HG03097 (cell line): ENCODE measurements at regions not wholly inside any gene's neighbourhood (a gene's known extent, or its start where the extent isn't known, plus 50 kb on each side); places are given as distances from the start of the nearest gene placed in this dataset.

ENCODE experiments used
- ATAC-seq: cut with Tn5 transposase; IDR thresholded peaks from one replicate; pipeline ENCODE4 v1.9.1; 2021; ENCODE audit not compliant: unreplicated experiment, low FRiP score

DNA sequence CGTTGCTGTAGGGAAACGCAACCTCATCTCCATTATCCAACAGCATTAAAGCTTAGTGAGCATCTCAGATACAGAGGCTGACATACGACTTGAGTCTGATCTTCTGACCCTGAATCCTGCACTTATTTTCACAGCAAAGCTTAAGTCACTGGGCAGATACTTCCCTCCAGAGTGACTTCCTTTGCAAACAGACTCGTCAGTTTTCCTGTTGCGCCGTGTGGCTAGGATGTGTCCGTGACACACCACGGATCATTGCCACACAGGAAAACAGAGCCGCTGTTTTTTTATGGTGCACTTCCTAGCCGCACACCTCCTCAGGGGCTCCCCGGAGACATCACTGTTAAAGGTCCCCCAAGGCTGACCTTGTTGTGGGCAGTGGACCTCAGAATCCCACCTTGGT lies 94.9 kb upstream of the MKI67 start:
- ATAC-seq, result no peak

DNA sequence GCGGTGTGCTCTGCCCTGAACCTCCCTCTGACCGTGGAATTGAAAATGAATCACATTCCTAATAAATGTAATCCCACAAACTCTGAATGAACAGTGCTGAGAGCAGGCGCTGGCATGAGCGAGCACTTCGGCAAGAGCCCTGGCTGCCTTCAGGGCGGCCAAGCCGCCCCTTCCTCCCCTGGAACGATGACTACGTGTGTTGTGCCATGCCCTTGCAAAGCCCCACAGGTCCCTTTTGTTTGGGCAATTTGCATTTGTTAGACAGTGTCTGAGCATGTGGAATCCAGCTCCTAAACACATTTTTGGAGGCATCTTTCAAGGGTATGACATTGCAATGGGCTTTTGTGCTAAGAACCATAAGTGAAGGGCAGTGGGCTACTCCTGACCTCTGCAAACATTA lies 95.6 kb upstream of the MKI67 start:
- ATAC-seq, result no peak

DNA sequence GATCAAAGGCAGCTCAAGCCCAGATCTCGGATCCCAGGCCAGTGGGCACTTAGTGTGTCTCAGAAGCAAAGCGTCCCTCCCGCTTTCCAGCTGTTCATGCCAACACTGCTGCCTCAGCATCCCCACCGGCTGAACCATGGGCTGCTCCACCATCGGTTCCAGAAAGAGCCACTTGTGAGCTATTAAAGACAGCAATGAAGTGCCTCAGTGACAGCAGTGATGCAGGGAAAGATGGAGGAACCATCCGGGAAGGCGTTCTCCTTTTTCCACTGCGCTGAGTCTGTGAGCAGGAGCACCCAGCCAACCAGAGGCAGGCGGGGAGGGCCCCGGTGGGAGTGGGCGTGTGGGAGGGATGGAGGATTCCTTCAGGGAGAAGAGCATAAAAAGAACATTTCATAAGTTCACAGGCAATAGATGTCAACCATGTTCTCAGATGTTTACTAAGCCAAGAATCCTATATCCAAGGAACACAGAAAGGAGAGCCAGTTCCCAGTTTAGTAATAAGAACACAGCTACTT lies 96.2 kb upstream of the MKI67 start:
- ATAC-seq, result no peak

DNA sequence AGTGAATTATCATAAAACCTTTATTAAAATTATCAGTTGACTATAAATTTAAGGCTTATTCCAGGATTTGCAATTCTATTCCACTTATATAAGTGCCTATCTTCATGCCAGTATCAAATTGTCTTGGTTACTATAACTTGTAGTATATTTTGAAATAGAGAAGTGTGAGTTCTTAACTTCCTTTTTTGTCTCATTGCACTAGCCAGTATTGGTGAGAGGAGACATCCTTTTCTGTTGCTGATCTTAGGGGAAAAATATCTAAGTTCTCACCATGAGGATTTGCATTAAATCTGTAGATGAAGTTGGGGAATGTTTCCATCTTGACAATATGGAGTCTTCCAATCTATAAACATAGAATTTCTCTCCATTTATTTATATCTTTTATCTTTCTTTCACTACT lies 104.2 kb upstream of the MKI67 start:
- no peak for ATAC-seq

DNA sequence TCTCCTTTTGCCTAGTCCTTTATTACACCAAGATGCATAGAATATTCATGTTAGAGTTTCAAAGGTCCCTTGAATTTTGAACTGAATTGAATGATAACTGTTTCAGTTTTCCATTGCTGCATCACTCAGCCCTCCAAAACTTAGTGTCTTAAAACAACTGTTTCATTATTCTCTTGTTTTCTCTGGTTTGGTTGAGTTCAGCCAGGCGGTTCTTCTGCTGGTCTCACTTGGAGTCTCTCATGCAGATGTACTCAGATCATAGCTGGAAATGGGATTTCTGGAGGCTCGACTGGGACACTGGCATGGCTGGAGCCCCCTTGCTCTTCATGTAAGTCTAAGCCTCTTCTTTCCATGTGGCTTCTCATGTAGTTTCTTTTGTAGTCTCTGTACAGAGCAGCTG lies 107.2 kb upstream of the MKI67 start:
- ATAC-seq, result no peak

DNA sequence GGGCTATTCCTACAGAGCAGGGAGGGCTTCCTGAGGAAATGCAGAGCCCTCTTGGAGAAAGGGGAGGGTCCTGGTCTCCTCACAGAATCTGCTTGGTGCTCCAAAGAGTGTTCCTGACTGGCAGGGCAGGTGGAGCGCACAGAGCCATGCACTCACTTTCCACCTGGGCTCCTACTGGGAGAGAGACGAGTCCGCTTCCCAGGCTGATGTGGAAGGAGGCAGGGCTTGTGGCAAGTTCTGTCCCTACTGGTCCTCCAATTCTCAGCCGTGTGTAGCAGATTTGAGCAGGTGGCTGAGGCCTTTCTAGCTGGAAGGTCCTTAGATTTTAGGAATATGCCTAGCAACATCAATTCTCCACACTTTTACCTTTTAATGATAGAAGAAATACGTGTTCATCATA lies 111.5 kb upstream of the MKI67 start:
- no peak for ATAC-seq

DNA sequence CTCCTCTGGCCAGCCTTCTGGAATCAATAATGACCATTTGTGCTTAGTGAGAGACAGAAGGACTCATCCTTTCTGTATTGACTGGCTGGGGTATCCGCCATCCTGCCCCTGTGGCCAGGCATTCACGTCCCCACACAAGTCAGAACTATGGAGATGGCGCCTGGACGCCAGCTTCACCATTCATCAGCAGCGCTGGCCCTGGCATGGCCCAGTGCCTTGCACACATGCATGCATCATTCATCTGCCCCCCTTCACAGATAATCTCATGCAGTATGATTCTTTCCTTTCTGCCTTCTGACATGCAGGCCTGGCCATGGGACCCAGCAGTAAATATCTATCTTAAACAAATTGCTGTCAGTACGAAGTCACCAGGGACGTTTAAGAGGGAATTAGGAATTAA lies 114.8 kb upstream of the MKI67 start:
- no peak for ATAC-seq

DNA sequence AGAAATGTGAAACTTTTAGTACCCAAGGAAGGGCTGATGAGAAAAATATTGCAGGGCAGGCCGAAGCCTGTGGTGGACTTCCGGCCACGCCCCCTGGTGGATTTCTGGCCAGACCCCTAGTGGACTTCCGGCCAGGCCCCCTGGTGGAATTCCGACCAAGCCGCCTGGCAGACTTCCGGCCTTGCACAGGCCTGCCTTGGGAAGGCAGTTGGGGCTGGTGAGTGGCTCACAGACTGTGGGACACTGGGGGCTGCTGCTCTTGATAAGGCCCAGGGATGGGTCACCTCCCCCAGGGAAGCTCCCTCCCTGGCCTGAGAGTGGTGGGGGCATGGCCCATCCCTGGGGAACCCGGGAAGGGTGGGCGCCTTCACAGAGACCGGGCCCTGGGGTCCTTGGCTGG lies 116.4 kb upstream of the MKI67 start:
- no peak for ATAC-seq

DNA sequence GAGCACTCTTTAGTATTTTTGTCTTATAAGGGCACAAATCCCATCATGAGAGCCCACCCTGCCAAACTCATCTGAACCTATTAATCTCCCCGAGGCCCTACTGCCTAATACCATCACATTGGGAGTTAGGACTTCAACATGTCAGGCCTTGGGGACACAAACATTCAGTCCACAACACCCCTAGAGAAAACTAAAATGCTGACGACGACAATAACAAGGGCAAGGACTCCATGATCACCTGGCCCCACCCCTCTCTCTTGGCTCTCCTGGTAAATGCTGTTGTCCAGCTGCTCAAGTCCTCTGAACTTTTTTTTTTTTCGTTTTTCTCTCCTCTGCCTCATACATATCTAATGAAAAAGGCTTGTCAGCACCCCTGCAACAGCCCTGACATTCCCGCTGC lies 118.8 kb upstream of the MKI67 start:
- ATAC-seq, result no peak

DNA sequence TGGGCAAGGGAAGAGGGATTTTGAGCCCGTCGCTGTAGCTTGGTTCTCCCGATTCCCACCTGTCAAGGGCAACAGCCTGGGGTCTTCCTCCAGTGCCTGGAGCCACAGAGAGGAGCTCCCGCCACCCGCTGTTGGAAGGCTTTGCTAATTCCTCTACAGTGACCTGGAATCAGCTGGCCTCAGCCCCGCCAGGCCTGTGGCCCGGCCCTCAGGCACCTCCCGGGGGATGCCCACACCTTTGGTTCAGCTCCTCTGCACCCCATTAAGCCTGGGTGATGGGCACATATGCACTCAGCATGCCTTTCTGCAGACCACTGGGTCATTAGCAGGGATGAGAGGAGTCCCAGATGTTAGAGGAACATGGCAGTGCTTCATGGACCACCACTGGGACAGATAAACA lies 121.4 kb upstream of the MKI67 start:
- no peak for ATAC-seq

DNA sequence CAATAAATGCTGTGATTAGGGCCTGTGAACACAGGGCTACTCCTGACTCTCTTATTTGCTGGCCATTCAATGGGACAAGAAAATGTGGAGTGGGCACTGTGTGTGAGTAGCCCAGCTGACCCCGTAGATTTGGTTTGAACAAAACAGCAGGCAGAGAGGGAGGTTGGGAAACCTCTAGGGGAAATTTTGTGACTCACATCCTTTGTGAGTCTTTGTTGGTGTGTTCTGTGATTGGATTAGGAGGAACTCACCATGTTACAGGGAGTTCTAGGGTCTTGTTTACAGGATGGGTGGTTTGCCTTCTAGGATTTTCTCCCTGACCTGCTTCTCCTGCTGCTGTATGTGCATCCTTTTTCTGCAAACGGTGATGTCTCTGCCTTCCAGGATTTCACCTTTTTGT lies 128.3 kb upstream of the MKI67 start:
- ATAC-seq, result no peak

DNA sequence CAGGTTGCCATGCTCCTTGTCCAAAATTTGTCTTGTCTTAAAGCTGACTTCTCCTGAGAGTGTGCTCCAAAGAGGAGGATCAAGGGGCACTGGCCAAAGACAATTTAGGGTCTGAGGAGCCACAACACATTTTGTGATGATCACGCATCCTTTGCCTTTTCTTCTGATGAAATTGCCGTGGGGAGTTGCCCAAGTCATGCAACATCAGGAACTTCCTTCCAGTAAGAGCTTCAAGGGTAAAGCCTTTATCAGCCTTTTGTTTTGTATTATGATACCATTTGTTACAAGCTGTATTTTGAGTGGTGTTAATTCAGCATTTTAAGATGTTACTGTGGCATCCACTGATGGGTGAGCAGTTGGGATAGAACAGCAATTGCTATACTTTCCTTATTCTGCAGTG lies 131.2 kb upstream of the MKI67 start:
- no peak for ATAC-seq

DNA sequence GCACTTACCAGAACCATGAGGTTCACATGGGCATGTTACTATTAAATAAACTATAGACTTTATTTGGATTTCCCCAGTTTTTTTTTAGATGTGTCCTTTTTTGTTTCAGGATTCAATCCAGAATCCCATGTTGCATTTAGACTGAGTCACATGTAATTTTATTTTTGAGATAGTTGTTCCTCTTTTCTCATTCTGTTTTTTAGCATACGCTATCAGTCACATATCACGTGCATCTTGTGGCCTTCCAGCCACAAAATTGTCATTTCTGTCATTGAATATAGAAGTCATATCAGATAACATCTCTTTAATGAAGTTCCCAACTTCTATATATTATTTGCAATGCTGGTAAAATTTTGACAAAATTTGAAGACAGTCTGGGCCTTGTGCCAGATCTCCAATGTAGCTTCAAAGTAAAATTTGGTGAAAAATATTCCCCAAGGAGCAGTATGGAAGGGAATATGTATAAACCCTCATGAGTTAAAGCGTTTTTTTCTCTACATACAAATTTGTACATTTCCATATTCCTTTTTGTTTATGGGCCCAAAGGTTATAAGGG lies 132.3 kb upstream of the MKI67 start:
- ATAC-seq, result no peak

DNA sequence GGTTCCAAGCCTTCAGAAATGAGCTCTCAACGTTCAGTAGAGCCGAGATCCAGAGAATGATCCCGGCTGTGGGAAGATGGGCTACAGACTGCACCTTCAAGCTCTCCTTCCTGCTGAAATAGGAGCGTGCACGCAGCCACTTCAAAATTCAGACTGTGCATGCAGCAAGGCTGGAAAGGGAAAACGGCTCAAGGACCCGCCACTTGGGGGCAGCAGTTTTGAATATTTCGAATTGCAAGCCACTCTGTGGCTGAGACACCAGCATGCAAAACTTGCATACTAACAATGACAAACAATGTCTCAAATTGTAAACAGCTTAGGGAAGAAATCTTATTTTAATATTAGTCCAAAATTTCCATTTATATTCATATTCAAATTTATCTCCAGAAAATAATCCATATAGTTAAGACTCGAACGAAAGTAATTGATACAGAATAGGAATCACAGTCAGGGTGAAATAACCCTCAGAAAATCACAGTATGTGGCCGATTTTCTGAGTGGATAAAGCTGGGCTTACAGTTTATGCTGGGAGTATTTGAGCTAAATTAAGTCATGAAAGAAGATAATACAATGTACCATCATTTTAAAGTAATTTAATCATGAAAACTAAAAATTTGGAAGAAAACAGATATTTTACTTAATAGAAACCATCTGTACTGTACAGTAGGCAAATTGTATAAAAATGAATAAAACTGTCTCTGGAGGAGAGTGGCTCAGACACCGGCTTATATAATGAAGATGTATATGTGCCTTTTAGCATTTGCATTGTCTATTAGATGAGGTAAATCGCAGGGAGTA lies 137.9 kb upstream of the MKI67 start:
- no peak for ATAC-seq

DNA sequence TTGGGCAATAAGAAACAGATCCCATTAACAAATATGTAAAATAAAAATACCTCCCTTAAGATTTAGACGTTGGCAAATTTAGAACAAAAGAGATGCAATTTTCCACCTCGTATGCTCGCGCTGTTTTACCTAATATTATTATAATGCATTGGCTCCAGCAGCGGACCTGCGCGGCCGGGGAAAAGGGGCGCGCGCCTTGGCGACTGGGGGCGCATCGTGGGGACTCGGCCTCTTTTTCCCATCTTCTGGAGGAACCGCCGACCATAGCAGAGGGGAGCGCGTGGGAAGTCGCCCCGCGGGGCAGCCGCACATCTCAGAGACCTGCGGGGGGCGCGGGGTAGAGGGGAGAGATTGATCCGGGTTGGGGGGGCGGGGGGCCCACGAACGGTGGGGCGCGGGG lies 139.4 kb upstream of the MKI67 start:
- no peak for ATAC-seq

DNA sequence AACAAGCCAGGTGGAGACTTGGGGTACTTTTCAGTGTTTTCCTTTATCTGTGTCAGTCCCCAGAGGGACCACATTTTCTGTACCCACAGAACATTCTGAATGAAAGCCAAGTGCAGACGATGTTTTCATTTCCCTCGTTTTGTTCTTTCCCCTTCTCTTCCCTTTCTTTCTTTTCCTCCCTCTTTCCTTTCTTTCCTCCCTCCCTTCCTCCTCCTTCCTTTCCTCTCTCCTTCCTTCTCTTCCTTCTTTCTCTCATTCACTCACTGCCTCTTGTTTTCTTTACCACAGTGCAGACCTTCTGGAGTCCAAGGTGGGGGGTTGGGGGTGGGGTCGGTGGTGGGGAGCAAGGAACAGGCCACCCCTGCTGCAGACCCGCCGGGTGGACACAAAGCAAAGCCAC lies 141.4 kb upstream of the MKI67 start:
- ATAC-seq, result no peak

DNA sequence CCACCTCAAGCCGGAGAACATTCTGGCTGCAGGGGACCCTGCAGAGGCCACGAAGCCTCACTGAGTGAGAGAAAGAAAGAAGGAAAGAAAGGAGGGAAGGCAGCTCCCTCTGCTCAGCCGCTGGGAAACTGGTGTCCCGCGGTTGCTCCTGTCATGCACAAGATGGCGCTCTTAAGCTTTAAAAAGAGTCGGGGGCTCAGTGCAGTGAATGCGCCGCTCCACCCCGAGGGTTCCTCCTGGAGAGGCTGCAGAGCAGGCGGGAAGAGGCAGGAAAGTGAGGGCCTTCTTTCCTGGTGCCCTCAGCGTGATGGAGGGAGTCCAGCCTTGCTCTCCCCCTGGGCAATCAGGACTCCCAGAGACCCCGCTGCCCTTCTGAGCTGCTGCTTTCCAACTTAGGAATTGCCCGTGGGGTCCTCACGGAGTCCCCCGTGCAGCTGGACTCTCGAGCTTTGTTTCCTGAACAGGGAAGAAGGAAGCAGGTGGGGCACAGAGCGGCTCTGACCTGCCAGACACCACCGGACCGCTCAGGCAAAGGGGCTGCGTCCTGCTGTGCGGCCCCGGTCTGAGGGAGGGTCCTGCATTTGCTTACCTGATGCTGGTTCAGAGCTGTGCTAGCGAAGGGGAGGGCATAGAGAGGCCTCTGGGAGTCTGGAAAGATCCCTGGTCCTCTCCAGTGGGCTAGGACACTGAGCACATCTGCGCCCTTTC lies 141.9 kb upstream of the MKI67 start:
- ATAC-seq, result no peak

DNA sequence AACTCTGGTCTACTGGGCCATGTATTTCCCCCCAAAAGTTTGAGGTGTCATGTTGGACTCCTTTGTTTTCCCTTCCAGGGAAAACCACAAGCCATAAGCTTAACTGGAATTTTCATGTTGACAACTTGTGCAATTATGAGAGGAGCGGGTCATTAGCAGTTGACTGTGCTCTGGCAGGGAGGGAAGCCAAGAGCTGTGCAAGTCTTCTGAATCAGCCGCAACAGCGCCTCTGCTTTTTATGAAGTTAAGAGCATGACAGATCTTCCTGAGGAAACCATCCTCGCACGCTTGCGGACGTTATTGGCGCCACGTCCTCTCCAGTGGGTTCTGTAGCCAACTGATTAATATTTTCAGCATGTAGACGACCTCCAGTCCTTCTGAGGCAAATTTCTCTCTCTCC lies 148.7 kb upstream of the MKI67 start:
- no peak for ATAC-seq

DNA sequence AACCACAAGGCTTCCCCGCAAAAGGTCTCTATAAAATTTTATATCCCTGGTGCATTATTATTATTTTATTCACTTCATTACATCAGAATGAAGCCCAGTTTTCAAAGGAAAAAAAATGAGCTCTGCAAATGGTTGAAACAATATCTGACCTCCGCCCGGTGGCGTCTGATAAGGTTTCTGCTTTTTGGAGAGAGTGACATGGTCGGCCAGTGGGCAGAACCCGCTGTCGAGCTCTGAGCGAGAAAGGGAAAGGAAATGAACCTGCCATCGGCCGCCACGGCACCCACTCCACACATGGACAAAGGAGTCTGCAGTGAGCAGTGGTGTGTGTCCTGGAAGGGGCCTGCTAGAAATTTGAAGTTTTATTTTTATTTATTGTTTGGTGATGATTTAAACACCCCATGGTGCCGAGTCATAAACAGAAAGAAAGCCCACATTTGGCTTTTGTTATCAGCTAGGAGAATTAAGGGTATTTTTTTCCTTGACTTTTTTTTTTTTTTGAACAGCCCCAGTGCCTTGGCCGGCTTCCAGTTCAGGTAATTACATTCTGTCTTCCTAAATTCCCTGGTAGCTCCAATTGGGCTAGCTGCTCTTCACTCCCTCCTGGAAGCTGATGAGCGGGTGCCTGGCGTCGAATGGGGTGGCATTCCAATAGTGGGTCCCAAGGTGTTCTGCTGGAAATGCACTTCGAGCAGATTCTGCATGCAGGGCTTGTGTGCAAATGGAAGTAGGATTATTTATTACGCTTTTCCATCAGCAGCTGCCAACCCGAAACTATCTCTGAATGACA lies 149.4 kb upstream of the MKI67 start:
- no peak for ATAC-seq

DNA sequence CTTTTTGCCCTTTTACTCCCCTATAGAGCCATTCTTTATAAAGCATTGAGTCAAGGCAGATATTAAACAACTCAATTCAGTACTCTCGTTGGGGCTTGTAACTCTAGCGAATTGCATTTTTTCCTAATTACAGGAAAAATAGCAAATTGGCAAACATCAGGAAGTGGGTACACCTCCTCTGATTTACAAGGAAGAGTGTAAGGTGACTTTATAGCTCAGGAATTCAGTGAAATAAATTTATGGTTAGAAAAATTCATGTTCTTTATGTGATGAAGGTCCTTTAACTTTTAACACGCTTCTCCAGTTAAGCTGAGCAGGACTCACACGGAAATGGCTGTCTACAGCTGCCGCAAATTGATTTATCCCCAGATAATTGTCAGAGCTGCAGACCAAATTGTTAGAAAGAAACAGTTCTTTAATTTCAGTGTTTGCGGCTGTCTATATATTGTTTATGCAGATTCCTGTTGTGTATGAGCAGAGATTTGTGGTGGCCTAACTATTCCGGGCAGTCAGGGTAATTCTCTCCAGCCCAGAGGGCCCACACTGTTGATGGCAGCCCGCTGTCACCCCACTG lies 151.1 kb upstream of the MKI67 start:
- ATAC-seq, result no peak

DNA sequence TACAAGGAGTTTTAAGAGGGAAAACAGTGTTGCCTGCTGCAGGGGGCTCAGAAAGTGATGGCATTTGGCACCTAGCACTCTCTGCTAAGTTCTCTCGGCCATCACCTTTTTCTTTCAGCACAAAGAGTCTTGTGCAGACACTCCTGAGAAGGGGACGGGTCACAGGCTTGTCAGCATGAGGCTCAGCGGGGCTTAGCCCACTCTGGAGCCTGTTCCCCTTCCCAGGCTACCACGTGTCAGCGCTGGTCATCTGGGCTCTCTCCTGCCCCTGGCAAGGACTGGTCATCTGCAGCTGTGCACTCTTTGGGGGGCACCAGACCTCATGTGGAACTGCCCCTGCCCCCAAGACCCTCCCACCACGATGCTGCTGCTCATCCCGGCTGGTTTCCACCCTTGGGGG lies 152.1 kb upstream of the MKI67 start:
- ATAC-seq, result no peak
